ENCODE measurements at regions not wholly inside any gene's neighbourhood (a gene's known extent, or its start where the extent isn't known, plus 50 kb on each side); places are given as distances from the start of the nearest gene placed in this dataset.

- DNase-seq: no peak
Measured at GRCh38 chr15:47432826-47433225, 284.5 kb upstream of the SEMA6D start.

- DNase-seq: no peak
Measured at GRCh38 chr15:47434596-47434995, 282.7 kb upstream of the SEMA6D start.

GRCh38 chr15:47437491-47437890 is 279.8 kb upstream of the SEMA6D start:
- no peak for DNase-seq

- no peak for DNase-seq
Measured at GRCh38 chr15:47439146-47440111, 277.9 kb upstream of the SEMA6D start.

GRCh38 chr15:47442371-47442770 is 274.9 kb upstream of the SEMA6D start:
- no peak for DNase-seq

- DNase-seq: no peak
Measured at GRCh38 chr15:47443839-47444238, 273.5 kb upstream of the SEMA6D start.

- DNase-seq: no peak
Measured at GRCh38 chr15:47445723-47446392, 271.4 kb upstream of the SEMA6D start.

GRCh38 chr15:47460795-47461573 is 256.3 kb upstream of the SEMA6D start:
- DNase-seq: no peak

GRCh38 chr15:47461652-47462141 is 255.6 kb upstream of the SEMA6D start:
- DNase-seq: no peak

- no peak for DNase-seq
Measured at GRCh38 chr15:47466357-47466756, 250.9 kb upstream of the SEMA6D start.

- no peak for DNase-seq
Measured at GRCh38 chr15:47470983-47471382, 246.3 kb upstream of the SEMA6D start.

GRCh38 chr15:47473106-47473725 is 244.1 kb upstream of the SEMA6D start:
- DNase-seq: no peak

- DNase-seq: no peak
Measured at GRCh38 chr15:47473832-47474231, 243.5 kb upstream of the SEMA6D start.

- no peak for DNase-seq
Measured at GRCh38 chr15:47475336-47475735, 242.0 kb upstream of the SEMA6D start.

- no peak for DNase-seq
Measured at GRCh38 chr15:47477341-47477740, 240.0 kb upstream of the SEMA6D start.

- DNase-seq: no peak
Measured at GRCh38 chr15:47484059-47484458, 233.2 kb upstream of the SEMA6D start.

GRCh38 chr15:47484997-47485396 is 232.3 kb upstream of the SEMA6D start:
- no peak for DNase-seq

- no peak for DNase-seq
Measured at GRCh38 chr15:47485419-47485818, 231.9 kb upstream of the SEMA6D start.

- DNase-seq: no peak
Measured at GRCh38 chr15:47486040-47486439, 231.3 kb upstream of the SEMA6D start.

GRCh38 chr15:47492195-47492594 is 225.1 kb upstream of the SEMA6D start:
- no peak for DNase-seq

GRCh38 chr15:47493357-47494247 is 223.7 kb upstream of the SEMA6D start:
- no peak for DNase-seq
